Left forelimb (tissue), 1 donor: ENCODE measurements at regions not wholly inside any gene's neighbourhood (a gene's known extent, or its start where the extent isn't known, plus 50 kb on each side); places are given as distances from the start of the nearest gene placed in this dataset.
A peak's percentile ranks its signal among the peaks of the same experiment; 100 is the strongest.
"Not testable (repeated sequence)": the region's sequence is repeated elsewhere in the genome, so short reads cannot be mapped to it uniquely, and the experiment has no call there.

ENCODE experiments used
- DNase-seq: peaks from one replicate; pipeline ENCODE4 v3.0.0-alpha.2; 2018; ENCODE audit warnings: low spot score

DNA sequence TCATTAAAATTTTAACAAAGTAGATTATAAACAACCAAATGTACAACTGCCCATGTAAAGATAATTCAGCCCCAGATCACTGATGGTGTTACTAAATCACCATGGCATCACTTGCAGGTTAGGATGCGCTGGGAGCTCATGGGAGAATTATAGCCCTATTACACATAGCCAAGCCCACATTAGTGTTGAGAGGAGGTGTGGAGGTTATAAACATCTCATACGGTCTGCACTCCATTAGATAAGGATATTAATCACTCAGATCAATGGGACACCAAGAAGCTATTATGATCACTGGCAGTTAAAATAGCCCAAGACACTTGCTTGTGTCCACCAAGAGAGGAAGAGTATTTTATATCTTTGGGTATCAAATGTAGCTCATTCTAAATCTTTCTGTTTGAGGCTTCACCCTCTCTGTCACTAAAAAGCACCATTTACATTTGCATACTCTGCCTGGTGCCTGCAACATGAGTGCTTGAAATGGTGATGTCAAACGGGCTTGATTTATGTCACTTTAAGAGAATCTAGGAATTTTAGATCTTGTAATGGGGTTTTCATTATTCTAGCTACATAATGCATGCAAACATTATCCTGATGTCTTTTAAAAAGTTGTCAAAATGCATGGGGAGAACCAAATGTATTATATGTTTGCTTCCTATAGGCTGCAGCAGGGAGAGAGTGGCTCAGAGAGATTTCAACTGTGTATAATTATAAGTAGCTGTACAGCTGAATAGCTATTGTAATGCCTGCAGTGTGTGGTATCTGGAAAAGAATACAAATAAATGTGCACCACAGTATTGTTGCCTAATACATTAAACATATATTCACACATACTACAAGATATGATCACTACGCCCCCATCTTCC, 654.1 kb upstream of the MARCKS start:
- DNase-seq: no peak

DNA sequence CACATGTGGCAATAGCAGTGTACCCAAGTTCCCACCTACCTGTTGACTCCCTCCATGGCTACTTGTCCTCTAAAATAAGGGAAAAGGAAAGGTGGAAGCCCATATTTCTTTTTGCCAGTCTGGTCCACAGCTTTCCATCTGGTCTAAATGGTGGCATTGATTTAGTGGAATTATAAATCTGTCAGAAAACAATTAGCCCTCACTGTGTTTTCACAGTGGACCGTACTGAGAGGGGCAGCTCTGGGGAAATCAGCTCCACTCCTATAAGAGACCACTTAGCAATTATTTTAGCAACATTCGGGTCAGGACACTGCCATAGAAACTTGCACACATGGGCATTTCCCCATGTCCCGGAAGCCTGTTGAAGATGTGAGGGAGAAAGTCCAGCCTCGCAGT, 653.4 kb upstream of the MARCKS start:
- DNase-seq: no peak

- no peak for DNase-seq
Measured at GRCh38 chr6:113205553-113205952, 651.6 kb upstream of the MARCKS start.

- no peak for DNase-seq
Measured at GRCh38 chr6:113208726-113209125, 648.4 kb upstream of the MARCKS start.

- no peak for DNase-seq
Measured at GRCh38 chr6:113209315-113209714, 647.8 kb upstream of the MARCKS start.

GRCh38 chr6:113211170-113211569, 646.0 kb upstream of the MARCKS start:
- DNase-seq: no peak

DNA sequence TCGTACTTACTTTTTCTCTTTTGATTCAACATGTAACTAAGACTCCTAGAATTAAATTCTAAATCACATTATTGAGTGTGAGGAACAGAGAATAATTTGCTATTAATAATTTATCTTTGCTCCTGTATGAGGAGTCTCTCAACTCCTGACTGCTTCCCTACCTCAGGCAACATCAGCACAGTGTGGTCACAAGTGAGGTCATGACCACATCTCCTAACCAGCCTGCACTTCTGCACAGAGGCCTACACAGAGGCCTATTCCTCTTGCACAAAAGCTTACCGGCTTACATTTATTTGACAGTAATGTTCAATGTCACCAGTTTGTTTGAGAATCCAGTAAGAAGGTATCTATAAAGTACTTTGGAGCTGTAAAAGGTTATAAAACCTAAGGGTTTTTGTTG, 637.4 kb upstream of the MARCKS start:
- no peak for DNase-seq

DNA sequence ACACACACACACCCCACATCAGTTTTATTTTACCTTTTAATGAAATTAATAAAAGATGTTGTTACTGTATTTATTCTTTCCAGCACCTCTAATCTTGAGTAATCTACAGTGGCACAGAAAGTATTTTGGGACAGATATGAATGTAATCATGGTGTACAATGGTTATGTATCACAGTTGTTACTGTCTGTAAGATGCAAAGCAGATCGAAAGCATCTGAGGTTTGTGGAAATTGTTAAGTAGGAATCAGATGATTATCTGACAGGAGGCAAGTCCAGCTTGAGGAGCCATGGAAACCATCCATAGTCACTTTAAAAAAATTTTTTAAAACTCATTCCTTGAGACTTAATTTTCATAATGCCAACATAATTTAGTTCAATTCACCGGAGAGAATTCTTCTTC, 636.3 kb upstream of the MARCKS start:
- DNase-seq: no peak

DNA sequence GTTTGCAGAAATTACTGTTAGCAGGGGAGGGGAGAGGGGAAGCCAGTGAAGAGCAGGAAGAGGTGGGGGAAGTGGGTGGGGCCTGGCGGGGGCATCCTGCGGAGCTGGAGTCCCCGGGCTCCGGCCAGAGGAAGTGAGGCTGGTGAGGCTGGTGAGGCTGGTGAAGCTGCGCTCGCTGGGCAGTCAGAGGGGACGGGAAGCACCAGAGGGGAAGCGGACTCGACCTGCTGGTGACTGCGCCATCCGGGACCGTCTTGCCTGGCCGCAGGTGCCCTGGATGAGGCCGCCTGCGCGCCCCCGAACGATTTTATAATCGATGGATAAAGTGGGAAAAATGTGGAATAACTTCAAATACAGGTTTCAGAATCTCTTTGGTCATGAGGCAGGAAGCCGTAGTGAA, 635.3 kb upstream of the MARCKS start:
- DNase-seq: no peak

- DNase-seq: no peak
Measured at GRCh38 chr6:113246186-113246585, 611.0 kb upstream of the MARCKS start.

DNA sequence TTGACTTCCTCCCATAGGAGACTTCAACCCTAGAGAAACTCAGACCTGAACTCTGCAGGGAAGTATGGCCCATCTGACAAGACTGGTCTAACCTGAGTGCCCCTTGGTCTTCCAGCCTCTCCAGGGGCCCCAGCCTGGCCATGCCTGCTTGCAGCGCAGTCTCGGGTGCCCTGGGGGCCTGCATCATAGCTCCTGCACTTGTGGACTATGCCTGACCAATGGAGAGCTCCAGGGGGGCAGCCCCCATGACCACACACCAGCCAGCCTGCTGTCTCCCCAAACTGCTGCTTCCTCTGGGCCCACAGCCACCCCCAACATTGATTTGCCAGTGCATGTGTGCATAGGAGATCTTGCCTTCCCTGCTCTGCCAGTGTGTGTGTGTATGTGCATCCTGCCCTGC, 608.6 kb upstream of the MARCKS start:
- DNase-seq: no peak

DNA sequence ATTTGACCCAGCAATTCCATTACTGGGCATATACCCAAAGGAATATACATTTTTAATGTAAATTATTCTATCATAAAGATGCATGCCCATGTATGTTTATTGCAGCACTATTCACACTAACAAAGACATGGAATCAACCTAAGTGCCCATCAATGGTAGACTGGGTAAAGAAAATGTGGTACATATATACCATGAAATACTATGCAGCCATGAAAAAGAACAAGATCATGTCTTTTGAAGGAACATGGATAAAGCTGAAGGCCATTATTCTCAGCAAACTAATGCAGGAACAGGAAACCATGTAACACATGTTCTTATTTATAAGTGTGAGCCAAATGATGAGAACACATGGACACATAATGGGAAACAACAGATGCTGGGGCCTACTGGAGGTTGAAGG, 603.0 kb upstream of the MARCKS start:
- DNase-seq: not testable (repeated sequence)

DNA sequence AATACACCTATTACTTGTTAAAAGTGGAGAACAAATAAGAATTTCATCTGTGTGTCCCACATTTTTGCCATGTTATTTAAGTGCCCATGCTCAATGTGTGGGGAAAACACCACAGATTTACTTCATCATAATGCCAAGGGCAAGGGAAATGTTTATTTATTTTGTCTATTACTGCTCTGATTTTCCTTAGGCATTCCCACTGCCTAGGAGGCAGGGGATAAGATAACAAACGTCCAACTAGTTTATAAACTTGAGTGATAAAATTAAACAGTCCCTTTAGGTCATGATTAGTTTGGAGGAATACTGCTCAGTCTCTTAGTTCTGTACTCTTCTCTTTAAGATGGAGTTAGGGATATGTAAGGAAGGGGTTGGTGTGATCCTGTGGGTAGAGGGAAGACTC, 598.4 kb upstream of the MARCKS start:
- no peak for DNase-seq

DNA sequence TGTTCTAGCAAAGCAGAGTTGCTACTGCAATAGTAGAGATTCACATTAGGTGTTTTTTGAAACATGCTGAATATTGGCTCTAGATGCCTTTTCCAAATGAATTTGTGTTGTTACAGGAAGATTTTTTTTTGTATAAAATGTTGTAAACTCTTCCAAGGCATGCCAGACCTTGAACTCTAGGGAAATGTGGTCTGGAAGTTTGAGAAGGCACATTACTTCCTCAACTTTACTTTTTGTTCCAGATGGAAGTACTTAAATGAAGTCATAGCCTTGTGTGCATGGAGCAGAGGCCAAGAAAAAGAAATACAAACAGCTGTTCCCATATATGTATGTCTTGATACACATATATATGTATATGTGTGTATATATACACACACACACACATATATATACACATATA, 585.7 kb upstream of the MARCKS start:
- DNase-seq: no peak

DNA sequence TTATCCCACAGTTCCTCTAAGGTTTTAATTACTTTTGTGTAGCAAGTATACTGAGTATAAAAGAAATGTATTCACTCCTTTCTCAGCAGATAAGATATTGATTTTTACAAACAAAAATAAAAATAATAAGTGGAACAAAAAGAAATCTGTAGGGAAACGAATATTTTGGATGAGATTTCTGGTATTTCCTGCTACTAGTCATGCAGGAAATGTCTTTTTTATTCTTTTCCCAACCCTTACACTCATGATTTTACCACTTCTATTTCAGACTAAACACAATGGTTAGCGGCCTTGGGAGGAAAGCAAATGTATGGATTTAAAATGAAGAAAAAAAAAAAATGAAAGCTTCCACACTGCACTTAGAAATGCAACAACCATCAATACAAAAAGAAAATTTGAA, 580.5 kb upstream of the MARCKS start:
- no peak for DNase-seq

- DNase-seq: no peak
Measured at GRCh38 chr6:113277111-113277510, 580.0 kb upstream of the MARCKS start.

DNA sequence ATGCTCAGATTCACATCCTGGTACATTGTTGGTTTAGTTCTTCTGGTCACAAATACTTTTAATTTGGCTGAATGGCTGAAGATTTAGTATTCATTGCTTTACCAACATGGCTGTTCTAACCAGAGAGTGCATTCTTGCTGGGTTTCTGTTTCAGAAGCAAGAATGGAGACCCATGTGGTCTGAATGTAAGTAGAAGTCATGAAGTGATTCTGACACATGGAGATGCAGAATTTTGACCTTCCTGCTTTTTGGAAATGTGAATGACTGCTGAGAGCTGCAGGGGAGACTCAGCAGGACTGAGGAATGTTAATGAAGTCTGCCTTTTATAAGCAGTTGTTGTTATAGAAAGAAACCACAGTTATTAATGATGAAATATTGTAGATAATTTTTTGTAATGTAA, 576.1 kb upstream of the MARCKS start:
- DNase-seq: no peak

DNA sequence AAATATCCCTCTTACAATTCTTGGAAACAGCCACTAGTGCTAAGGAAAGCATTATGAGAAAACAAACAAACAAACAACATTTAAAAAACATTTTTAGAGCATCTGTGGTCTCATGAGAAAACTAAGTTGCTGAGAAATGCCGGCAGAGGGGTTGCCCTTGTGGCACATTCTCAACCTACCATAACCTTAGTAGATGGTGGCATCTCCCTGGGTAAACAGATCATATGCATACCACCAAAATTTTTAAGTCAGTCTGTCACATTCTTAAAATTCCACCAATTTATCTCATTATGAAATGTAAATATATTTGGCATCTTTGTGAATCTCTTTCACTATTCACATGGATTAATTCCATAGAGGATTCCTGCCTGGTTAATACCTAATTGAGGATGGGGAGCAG, 575.7 kb upstream of the MARCKS start:
- DNase-seq: no peak

GRCh38 chr6:113287396-113287795, 569.7 kb upstream of the MARCKS start:
- no peak for DNase-seq

DNA sequence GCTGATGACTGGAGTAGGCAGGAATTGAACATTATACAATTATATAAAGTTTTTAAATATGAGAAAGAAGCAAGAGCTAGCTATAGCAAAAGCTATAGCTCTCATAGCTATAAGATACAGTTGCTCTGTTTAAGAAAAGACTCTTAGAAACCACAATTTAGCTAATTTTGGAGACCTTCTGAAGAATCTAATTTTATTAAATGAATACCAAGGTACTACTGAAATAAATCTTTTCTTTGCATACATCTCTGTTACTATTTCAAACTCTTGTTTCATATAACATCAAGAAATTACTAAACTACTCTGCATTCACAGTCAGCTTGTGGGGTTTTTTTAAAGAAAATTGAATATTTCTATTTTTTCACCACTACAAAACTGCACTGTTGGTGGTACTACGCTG, 568.7 kb upstream of the MARCKS start:
- DNase-seq: no peak

GRCh38 chr6:113289166-113289565, 568.0 kb upstream of the MARCKS start:
- DNase-seq: no peak

- no peak for DNase-seq
Measured at GRCh38 chr6:113290684-113291083, 566.5 kb upstream of the MARCKS start.

DNA sequence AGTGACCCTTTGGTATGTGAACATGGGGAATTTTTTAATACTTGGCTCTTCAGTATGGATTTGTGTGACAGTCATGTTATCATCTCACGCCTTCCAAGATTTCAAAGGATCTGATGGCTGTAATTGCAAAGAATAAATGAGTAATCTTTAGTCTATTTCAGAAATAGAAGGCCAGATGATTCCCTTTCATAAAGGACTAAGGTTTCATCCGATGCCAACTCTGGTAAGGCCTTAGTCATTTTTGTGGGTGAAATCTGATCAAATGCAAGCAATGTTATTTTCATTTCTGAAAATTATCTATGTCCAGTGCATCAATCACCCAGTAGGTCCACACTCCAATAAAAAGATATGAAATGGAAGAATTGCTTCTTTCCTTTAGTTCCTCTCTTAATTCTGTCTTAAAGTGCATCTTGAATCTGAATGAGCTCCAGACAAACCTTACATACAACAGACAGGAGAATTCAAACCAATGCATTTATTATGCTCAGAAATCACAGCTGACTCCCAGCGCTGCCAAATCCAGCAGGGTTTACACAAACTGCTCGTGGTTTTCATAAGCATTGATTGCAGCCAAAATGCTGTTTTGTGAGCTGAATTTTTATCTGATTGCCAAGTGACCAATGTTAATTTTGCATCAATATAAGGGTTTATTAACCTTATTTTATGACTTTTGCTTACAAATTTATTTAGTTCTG, 565.2 kb upstream of the MARCKS start:
- peak; percentile 70 for DNase-seq
